GM13977 (cell line): ENCODE measurements at regions not wholly inside any gene's neighbourhood (a gene's known extent, or its start where the extent isn't known, plus 50 kb on each side); places are given as distances from the start of the nearest gene placed in this dataset.

Source experiments
- DNase-seq: peaks from one replicate; pipeline ENCODE4 v3.0.0; 2012; ENCODE audit warnings: low spot score
- CTCF ChIP-seq: IDR thresholded peaks from 2 replicates; pipeline ENCODE4 v1.5.1; 2012; ENCODE audit warnings: mild to moderate bottlenecking, control low read depth; ENCODE audit not compliant: insufficient read depth; ENCODE audit errors: extremely low read depth, missing control alignments
- in situ Hi-C: fragments of 300-500 bp; cut with MboI; formaldehyde crosslinking; loops from one replicate; pipeline ENCODE4 v1.12.0; 2022; ENCODE audit warnings: low sequenced_read_pairs, low pct_unique_long_range_greater_than_20kb, mixed read lengths, inconsistent platforms; ENCODE audit not compliant: unreplicated experiment

GRCh38 chr13:34263681-34264080 is 445.7 kb downstream of the RFC3 start:
- TF ChIP-seq CTCF: no peak
- no peak for DNase-seq
- in situ Hi-C loops: no loop called here

GRCh38 chr13:34265046-34265679 is 447.2 kb downstream of the RFC3 start:
- no peak for TF ChIP-seq CTCF
- in situ Hi-C loops: no loop called here
- no peak for DNase-seq

DNA sequence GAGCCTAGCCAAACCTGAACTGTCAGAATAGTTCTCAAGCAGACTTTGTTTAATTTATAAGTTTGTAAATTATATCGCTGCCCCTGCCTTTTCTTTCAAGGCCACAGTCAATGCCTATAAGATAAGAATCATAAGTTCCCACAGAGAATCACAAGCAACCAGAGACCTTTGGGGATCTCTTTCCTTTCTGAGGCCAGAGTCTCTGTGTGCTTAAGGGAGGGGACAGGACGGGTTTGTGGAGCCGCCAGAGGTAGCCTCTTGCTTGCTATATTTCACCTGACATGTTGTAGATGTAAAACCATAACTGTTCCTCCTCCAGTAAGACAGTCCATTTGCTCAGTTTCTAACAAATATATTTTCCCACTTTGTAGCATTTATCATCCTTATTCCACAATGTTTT is 458.8 kb downstream of the RFC3 start:
- DNase-seq: no peak
- TF ChIP-seq CTCF: no peak
- in situ Hi-C loops: no loop called here

DNA sequence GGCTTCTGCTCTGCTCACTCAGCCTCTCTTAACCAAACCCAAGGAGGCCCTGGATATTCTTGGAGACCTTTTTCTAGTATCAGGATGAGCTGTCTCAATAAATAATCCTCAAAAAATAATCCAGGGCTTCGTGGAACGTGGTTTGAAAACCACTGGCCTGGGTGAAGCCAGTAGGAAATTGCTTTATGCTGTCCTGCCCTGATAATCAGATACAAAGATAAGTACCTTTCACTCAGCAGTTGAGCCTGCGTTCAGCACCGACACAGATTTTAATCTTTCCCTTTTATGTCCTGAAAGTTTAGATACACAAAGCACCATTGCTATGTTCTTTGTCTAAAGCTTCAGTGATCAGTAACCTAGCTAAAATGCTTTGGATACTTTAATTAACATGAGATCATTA is 460.0 kb downstream of the RFC3 start:
- in situ Hi-C loops: no loop called here
- TF ChIP-seq CTCF: no peak

GRCh38 chr13:34278780-34279179 is 460.8 kb downstream of the RFC3 start:
- in situ Hi-C loops: no loop called here
- no peak for TF ChIP-seq CTCF
- no peak for DNase-seq

More for the DNA sequence above, 460.0 kb downstream of the RFC3 start:
- DNase-seq: no peak

DNA sequence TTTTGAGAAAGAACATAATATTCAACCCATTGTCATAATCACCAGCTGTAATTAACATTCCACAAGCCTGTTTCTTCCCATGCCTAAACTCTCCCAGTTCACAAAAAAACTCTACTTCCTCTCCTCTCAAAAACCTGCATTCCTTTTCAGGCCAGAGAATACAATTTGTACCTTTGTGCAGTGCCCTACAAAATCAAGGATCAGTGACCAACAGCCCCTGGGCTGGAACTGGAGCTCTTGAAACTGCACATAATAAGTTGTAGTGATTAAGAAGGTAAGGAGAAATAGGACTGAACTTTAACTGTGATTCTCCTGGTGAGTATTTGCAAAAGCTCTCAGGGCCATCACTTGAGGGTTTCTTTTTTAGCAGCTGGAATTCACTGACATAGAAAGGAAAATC is 472.7 kb downstream of the RFC3 start:
- TF ChIP-seq CTCF: no peak
- DNase-seq: no peak
- in situ Hi-C loops: no loop called here
